SK-N-SH (cell line): ENCODE measurements at regions not wholly inside any gene's neighbourhood (a gene's known extent, or its start where the extent isn't known, plus 50 kb on each side); places are given as distances from the start of the nearest gene placed in this dataset.

Experiments
- ELF1 ChIP-seq: IDR thresholded peaks from 2 replicates; pipeline ENCODE4 v1.4.0; 2012
- PBX3 ChIP-seq: IDR thresholded peaks from 2 replicates; pipeline ENCODE4; 2012
- POLR2AphosphoS5 ChIP-seq: IDR thresholded peaks from 2 replicates; pipeline ENCODE4 v1.6.1; 2012; ENCODE audit warnings: low read depth, low read length
- RAD21 ChIP-seq: IDR thresholded peaks from 2 replicates; pipeline ENCODE4 v1.6.1; 2012; ENCODE audit warnings: mild to moderate bottlenecking, low read length
- RCOR1 ChIP-seq: fragments of 150-350 bp; IDR thresholded peaks from 2 replicates; pipeline ENCODE4 v1.6.1; 2017; ENCODE audit warnings: antibody characterized with exemption, low read length

GRCh38 chr2:4412637-4413187 is 709.3 kb downstream of the DCDC2C start:
- no peak for TF ChIP-seq ELF1
- no peak for TF ChIP-seq RAD21
- TF ChIP-seq POLR2AphosphoS5 = no peak
- TF ChIP-seq PBX3 = no peak
- no peak for TF ChIP-seq RCOR1
